ENCODE measurements at regions not wholly inside any gene's neighbourhood (a gene's known extent, or its start where the extent isn't known, plus 50 kb on each side); places are given as distances from the start of the nearest gene placed in this dataset.
A peak's percentile ranks its signal among the peaks of the same experiment; 100 is the strongest.
"Not testable (repeated sequence)": the region's sequence is repeated elsewhere in the genome, so short reads cannot be mapped to it uniquely, and the experiment has no call there.

DNA sequence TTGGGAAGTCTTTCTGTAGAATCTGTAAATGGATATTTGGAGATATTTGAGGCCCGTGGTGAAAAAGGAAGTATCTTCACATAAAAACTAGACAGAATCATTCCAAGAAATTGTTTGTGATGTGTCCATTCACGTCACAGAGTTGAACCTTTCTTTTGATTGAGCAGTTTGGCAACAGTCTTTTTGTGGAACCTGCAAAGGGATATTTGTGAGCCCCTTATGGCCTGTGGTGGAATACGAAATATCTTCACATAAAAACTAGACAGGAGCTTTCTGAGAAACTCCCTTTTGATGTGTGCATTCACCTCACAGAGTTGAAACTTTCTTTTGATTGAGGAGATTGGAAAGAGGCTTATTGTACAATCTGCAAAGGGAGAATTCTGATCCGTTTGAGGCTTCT, 2980.4 kb downstream of the TUBA3C start:
- not testable (repeated sequence) for DNase-seq

DNA sequence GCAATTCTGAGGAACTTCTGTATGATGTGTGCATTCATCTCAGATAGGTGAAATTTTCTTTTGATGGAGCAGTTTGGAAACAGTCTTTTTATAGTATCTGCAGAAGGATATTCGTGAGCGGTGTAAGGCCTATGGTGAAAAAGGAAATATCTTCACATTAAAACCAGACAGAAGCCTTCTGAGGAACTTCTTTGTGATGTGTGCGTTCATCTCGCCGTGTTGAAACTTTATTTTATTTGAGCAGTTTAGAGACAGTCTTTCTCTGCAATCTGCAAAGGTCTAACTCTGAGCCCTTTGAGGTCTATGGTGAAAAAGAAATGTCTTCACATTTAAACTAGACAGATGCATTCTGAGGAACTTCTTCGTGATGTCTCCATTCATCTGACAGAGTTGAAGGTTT, 3021.0 kb downstream of the TUBA3C start:
- not testable (repeated sequence) for DNase-seq

DNA sequence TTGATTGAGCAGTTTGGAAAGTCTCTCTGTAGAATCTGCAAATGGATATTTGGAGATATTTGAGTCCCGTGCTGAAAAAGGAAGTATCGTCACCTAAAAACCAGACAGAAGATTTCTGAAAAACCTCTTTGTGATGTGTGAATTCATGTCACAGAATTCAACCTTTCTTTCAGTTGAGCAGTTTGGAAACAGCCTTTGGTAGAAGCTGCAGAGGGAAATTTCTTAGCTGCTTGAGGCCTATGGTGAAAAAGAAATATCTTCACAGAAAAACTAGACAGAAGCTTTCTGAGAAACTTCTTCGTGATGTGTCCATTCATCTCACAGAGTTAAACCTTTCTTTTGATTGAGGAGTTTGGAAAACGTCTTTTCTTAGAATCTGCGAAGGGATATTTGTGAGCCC, 3022.7 kb downstream of the TUBA3C start:
- not testable (repeated sequence) for DNase-seq

DNA sequence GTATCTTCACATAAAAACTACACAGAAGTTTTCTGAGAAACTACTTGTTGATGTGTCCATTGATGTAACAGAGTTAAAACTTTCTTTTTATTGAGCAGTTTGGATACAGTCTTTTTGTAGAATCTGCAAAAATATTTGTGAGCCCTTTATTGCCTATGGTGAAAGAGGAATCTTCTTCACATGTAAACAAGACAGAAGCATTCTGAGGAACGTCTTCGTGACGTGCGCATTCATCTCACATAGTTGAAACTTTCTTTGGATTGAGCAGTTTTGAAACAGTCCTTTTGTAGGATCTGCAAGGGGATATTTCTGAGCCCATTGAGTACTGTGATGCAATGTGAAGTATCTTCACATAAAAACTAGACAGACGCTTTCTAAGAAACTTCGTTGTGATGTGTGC, 3023.6 kb downstream of the TUBA3C start:
- DNase-seq, result not testable (repeated sequence)

DNA sequence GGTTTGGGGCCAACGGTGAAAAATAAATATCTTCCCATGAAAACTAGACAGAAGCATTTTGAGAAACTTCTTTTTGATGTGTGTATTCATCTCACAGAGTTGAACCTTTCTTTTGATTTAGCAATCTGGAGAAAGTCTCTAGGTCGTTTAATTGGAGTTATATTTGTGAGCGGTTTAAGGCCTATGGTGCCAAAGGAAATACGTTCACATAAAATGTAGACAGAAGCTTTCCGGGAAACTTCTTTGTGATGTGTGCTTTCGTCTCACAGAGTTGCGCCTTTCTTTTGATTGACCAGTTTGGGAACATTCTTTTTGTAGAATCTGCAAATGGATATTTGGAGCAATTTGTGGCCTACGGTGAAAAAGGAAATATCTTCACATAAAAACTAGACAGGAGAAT, 3028.8 kb downstream of the TUBA3C start:
- not testable (repeated sequence) for DNase-seq

- DNase-seq, result not testable (repeated sequence)
These were observed 3030.3 kb downstream of the TUBA3C start for GRCh38 chr13:16151296-16151695.

GRCh38 chr13:16149415-16149814, 3032.2 kb downstream of the TUBA3C start:
- DNase-seq, result not testable (repeated sequence)

- peak; percentile 0 for DNase-seq
These were observed 3036.0 kb downstream of the TUBA3C start for GRCh38 chr13:16145652-16146051.

- not testable (repeated sequence) for DNase-seq
These were observed 3040.3 kb downstream of the TUBA3C start for GRCh38 chr13:16141361-16141760.

DNA sequence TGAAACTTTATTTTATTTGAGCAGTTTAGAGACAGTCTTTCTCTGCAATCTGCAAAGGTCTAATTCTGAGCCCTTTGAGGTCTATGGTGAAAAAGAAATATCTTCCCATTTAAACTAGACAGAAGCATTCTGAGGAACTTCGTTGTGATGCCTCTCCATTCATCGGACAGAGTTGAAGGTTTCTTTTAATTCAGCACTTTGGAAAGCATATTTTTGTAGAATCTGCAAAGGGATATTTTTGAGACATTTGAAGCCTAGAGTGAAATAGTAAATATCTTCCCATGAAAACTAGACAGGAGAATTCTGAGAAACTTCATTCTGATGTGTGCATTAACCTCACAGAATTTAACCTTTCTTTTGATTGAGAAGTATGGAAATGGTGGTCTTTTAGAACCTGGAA, 3044.8 kb downstream of the TUBA3C start:
- peak; percentile 2 for DNase-seq

DNA sequence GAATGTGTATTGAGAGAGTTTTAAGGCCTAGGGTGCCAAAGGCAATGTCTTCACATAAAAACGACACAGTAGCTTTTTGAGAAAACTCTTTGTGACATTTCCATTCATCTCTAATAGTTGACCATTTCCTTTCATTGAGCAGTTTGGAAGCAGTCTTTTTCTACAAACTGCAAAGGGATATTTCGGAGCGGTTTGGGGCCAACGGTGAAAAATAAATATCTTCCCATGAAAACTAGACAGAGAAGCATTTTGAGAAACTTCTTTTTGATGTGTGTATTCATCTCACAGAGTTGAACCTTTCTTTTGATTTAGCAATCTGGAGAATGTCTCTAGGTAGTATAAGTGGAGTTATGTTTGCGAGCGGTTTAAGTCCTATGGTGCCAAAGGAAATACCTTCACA, 3052.9 kb downstream of the TUBA3C start:
- not testable (repeated sequence) for DNase-seq

DNA sequence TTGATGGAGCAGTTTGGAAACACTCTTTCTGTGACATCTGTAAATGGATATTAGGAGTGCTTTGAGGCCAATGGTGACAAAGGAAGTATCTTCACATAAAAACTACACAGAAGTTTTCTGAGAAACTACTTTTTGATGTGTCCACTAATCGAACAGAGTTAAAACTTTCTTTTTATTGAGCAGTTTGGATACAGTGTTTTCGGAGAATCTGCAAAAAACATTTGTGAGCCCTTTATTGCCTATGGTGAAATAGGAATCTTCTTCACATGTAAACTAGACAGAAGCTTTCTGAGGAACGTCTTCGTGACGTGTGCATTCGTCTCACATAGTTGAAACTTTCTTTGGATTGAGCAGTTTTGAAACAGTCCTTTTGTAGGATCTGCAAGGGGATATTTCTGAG, 3068.2 kb downstream of the TUBA3C start:
- peak; percentile 4 for DNase-seq

Data from fibroblast of skin of right biceps (primary cell).